GM18505 (cell line): ENCODE measurements at regions not wholly inside any gene's neighbourhood (a gene's known extent, or its start where the extent isn't known, plus 50 kb on each side); places are given as distances from the start of the nearest gene placed in this dataset.
A peak's percentile ranks its signal among the peaks of the same experiment; 100 is the strongest.
"Not testable (repeated sequence)": the region's sequence is repeated elsewhere in the genome, so short reads cannot be mapped to it uniquely, and the experiment has no call there.

ENCODE experiments used
- ATAC-seq: cut with Tn5 transposase; IDR thresholded peaks from one replicate; pipeline ENCODE4 v1.9.1; 2021; ENCODE audit not compliant: unreplicated experiment

DNA sequence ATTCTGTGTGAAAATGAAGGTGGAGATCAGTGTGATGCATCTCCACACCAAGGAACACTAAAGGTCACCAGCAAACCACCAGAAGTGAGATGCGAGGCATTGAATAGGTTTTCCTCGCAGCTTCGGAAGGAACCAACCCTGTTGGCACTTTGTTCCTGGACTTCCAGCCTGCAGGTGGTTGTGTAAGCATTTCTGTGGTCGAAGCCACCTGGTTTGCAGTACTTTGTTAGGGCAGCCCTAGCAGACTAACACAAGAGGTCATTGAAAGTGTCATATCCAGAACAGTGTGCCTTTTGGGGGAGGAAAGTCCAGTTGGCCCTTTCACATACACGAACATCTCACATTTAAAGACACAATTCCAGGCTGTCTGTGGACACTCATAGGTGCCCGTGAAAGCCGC is 237.2 kb upstream of the PLGLB1 start:
- not testable (repeated sequence) for ATAC-seq

DNA sequence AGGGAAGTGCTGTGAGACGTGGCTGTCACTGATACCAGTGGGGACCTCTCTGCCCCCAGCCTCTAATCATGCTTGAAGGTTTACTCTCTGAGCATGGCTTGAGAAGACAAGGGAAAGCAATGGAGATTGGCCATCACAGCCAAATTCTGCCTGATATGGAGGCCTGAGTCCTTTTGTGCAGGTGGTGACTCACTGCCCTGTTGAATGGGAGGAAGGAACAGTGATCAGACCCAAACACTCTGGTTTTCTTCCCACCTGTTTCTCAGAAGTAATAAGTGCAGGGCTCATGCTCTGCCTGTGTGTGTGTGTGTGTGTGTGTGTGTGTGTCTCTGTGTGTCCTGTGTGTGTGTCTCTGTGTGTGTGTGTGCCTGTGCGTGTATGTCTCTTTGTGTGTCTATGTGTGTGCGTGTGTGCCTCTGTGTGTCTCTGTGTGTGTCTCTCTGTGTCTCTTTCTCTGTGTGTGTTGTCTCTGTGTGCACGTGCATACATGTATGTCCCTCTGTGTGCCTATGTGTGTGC is 240.6 kb upstream of the PLGLB1 start:
- ATAC-seq, result not testable (repeated sequence)

GRCh38 chr2:87263868-87264518 is 242.3 kb upstream of the PLGLB1 start:
- not testable (repeated sequence) for ATAC-seq

GRCh38 chr2:87275192-87275591 is 253.5 kb upstream of the PLGLB1 start:
- not testable (repeated sequence) for ATAC-seq

DNA sequence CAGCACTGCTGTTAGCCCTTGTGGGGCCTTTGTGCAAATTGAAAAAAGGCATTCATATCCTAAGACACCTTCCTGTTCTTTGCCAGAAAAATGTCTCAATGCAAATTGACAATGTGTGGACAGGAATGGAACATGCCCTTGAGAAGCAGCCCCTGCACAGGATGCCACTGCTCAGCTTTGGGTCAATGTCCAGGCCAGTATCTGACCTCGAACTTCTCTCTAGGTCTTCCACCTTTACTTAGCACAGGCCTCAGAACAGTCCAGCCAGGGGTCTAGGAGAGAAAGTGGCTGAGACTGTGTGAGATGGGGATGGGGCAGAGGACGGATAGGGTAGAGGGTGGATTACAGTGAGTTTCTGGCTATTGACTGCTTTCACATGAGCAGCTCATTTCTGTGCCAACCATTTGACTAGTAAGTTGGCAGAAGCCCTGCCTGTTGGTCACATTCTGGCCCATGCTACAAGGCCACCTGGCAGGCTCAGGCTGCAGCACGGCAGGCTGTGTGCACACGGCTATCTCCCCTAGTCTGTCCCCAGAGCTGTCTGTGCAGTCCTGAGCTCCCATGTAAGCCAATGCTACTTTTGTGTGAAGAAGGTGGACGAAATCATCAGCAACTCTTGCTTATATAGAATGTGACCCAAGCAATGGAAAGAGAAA is 254.5 kb upstream of the PLGLB1 start:
- ATAC-seq, result not testable (repeated sequence)

DNA sequence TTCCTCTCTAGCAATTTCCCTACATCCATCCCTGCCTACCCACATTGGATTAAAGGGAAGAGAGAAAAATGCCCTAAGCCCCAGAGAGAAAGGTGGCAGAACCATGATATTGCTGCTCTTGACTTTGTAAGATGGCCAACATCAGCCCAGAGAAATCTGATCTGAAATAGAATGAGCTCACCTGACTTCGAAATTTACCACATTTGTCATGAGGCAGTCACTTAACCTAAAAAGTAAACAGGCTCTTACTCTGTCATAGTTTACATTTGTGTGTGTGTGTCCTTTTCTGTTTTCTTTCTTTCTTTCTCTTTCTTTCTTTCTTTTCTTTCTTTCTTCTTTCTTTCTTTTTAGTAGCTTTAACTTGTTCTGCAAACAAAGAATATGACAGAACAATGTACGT is 255.0 kb upstream of the PLGLB1 start:
- not testable (repeated sequence) for ATAC-seq

DNA sequence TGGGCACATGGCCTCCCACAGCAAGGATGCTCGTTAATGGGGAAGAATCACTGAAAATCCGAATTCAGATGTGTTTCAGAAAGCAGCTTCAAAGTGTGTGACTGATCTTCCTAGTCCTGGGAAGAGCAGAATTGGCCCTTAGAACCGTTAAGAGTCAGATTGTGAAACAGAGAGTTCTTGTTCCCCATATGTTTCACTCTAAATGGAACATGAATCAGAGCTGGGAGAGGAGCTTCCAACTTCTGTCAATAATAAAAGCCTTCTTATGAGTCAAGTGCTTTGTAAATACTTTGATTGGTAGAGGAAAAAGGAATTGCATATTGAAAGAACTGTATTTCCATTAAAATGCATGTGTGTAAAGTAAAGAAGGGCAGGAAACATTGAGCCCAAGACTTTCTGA is 256.1 kb upstream of the PLGLB1 start:
- ATAC-seq, result not testable (repeated sequence)

GRCh38 chr2:87280596-87281355 is 259.1 kb upstream of the PLGLB1 start:
- ATAC-seq, result not testable (repeated sequence)

DNA sequence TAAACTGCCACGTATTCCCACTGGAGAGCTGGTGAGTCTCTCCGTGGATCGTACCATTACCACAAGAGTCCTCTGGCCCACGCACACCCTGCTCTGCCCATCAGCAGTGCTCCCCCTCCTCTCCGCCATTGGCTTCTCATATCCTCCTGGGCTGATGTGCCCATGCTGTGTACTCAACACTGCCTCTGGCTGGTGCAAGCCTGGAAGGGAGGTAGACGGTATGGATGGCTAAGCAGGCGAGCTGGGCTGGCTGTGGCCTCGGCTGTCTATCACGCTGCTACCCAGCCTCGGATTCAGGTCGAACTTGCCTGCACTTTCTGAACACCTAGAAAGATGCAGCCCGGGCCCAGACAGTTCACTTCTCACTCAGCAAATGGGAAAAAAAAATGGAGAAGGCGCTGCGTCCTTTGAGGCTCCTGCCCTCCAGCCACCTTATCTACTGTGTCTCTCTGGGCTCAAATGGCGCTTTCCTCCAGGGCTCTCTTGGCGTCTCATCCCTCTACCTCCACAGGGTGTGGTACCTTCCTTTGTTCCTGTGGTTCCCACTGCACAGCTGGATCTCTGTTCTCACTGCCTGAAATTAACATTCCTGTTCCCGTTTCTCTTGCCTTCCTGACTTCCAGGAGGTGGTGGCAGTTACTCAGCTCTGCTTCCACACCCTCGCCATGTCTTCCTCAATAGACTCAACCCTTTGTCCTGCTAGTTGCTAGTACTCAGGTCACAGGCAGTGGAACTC is 262.3 kb upstream of the PLGLB1 start:
- not testable (repeated sequence) for ATAC-seq

DNA sequence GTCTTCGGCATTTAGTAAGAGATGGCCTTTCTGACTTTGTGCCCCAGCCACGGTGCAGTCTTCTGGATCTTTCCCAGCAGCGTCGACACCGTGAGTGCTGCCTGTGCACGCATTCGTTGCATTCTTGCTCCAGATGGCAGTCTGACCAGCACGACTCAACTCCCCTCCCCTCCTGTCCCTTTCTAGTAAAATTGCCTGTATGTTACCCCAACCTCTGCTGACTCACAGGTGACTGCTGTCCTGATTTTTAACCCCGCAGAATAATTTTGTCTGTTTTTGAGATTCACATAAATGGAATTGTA is 262.8 kb upstream of the PLGLB1 start:
- not testable (repeated sequence) for ATAC-seq

GRCh38 chr2:87285139-87285538 is 263.5 kb upstream of the PLGLB1 start:
- ATAC-seq, result not testable (repeated sequence)

DNA sequence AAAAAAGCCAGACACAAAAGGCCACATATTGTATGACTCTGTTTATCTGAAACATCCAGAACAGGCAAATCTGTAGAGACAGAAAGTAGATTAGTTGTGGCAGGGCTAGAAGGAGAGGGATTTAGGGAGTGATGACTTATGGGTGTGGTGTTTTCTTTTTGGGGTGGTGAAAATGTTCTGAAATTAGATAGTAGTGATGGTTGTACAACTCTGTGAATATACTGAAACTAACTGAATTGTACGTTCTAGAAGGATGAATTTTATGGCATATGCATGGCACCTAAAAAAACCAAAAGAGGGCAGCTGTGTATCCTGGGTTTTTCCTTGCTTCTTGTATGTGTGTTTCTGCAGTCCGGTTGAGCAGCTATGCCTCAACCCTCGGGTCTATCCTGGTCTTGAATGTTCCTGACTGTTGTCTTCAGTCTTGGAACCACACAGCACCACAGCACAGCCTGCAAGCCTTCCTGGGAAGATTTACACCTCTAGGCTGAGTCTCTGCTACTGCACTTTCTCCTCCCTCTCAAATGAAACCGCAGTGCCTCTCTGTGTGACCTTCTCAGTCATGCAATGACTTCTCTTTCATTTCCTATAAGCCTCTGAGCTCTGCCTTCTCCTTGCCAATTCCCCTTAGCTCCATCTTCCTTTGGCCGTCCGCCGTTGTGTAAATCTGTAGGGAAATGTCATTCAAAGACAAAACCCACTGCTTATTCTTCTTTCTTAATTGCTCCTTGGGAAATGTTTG is 269.1 kb upstream of the PLGLB1 start:
- ATAC-seq, result peak; percentile 81

- ATAC-seq, result not testable (repeated sequence)
These were observed 270.0 kb upstream of the PLGLB1 start for GRCh38 chr2:87291400-87292200.

- not testable (repeated sequence) for ATAC-seq
These were observed 272.4 kb upstream of the PLGLB1 start for GRCh38 chr2:87293931-87294594.

DNA sequence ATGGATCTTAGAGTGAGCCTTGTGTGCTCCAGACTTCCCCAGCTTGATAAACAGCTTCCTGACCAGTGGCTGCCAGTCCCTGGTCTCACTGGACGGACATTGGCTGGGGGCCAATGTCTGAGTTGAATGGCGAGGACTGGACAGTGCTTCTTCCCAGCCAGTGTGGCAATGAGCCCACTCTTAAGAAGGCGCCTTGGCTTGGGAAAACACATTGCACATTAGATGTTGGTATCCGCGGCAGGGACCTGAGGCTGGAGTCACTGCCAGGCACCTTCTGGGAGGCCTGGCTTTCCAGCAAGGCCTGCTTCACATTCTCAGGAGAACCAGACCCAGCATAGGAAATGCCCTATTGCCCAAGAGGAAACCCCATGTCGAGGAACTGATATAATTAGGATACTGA is 273.5 kb upstream of the PLGLB1 start:
- ATAC-seq, result not testable (repeated sequence)

DNA sequence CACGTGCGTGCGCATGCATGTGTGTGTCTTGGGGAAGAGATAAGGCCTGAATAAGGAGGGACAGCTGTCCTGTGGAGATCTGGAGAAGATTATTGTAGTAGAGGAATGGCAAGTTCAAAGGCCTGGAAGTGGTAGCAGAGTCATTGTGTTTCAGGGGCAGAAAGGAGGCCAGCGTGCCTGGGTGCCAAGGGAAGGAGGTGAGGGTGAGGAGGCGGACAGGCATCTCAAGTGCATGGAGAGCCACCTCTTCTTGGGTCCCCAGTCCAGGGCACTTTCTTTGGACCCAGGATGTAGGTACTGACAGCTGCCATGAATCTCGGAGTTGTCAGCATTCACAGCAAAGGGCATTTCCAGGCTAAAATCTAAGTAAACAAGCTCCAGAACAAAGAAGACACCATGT is 279.7 kb upstream of the PLGLB1 start:
- ATAC-seq, result not testable (repeated sequence)

DNA sequence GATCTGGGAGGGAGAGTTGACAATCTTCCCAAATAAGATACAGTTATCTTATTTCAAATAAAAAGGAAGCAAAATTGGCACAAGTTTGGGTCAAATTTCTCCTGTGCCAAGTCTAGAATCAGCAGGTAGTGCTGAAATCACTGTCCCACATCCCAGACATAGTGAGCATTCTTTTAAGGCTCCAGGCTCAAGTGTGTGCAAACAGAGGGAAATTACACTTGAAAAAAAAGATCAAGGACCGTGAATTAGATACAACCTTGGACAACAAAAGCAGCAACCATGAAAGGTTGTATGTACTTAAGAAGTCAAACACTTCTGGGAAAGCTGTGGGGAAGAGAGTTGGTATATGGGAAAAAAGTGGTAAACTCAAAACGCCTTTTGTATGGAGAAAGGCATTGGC is 280.2 kb upstream of the PLGLB1 start:
- ATAC-seq, result not testable (repeated sequence)

GRCh38 chr2:87308621-87309020 is 287.0 kb upstream of the PLGLB1 start:
- not testable (repeated sequence) for ATAC-seq

DNA sequence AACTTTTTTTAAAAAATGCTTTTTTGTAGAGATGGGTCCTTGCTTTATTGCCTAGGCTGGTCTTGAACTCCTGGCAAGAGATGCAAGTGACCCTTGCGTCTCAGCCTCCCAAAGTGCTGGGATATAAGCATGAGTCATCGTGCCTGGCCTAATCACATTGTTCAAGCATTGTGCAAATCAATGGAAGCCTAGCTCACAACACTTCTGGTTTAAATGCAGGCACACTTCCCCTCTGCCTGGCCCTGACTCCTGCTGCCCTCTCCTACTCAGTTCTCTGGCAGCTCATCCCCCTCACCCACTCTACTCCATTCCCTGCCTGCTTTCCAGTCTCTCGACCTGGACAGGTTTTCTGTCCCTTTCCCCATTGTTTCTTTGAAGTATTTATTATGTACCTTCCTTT is 288.1 kb upstream of the PLGLB1 start:
- not testable (repeated sequence) for ATAC-seq
